ENCODE measurements at regions not wholly inside any gene's neighbourhood (a gene's known extent, or its start where the extent isn't known, plus 50 kb on each side); places are given as distances from the start of the nearest gene placed in this dataset.

- DNase-seq (ENCODE audit: low read depth, low spot score) (no peak), ATAC-seq (no peak), FAIRE-seq (peak; percentile 7)
- intact Hi-C loops (cut with micrococcal nuclease; ENCODE audit: unreplicated experiment) (no loop called here), in situ Hi-C loops (cut with MboI) (no loop called here)
- H3K4me2 ChIP-seq (ENCODE audit: control insufficient read depth, insufficient read depth), result no peak overlapping the region
- no peak overlapping the region for H2AFZ ChIP-seq (ENCODE audit: control insufficient read depth, low read depth, low read length)
- ChIA-PET CTCF (no interaction called here), SMC1A (ENCODE audit: uncharacterized antibody, unreplicated experiment) (interaction anchor here (0.9 kb wide), 1 partner anchor 10 kb away, joined by 3 read pairs; no protein-coding TSS in a partner anchor), RAD21 (ENCODE audit: unreplicated experiment) (interaction anchor here (1.3 kb wide), 1 partner anchor 103 kb away, joined by 3 read pairs; no protein-coding TSS in a partner anchor), POLR2A (interaction anchor here (0.9 kb wide), 1 partner anchor 10 kb away, joined by 3 read pairs; no protein-coding TSS in a partner anchor)
- H3K4me1 ChIP-seq (ENCODE audit: control insufficient read depth, insufficient read depth, low read length), result no peaks in the 10 kb centered on the region
- no peaks in the 10 kb centered on the region for H4K20me1 ChIP-seq (ENCODE audit: control insufficient read depth, insufficient read depth)
- no peaks in the 10 kb centered on the region for H3K36me3 ChIP-seq (ENCODE audit: control insufficient read depth in 2 of 2, insufficient read depth in 2 of 2, low read length in 1 of 2)
- H3K27me3 ChIP-seq (replicated peaks in 1 of 2; ENCODE audit: control insufficient read depth in 2 of 2, insufficient read depth in 2 of 2, low read length in 1 of 2), result no peaks in the 10 kb centered on the region
- no TSS peak for BruUV-seq (replicated peaks)
- H3K9ac ChIP-seq (ENCODE audit: control insufficient read depth, insufficient read depth, low read length), result no peak overlapping the region
- no peaks in the 10 kb centered on the region for H3K79me2 ChIP-seq (ENCODE audit: control insufficient read depth, insufficient read depth, low read length)
- no peaks in the 10 kb centered on the region; the same call in 2 of the 3 replicates for H3K9me3 ChIP-seq (replicated peaks; ENCODE audit: control insufficient read depth, insufficient read depth, low read length)
- H3K27ac ChIP-seq (ENCODE audit: control insufficient read depth, insufficient read depth), result no peak overlapping the region
- no peak for TF ChIP-seq NKRF (conservative IDR thresholded peaks at IDR 0.05)
- no peak for TF ChIP-seq POLR2AphosphoS2 (IDR thresholded peaks at IDR 0.05; ENCODE audit: low read depth, low read length)
- TF ChIP-seq, protein P1, sequence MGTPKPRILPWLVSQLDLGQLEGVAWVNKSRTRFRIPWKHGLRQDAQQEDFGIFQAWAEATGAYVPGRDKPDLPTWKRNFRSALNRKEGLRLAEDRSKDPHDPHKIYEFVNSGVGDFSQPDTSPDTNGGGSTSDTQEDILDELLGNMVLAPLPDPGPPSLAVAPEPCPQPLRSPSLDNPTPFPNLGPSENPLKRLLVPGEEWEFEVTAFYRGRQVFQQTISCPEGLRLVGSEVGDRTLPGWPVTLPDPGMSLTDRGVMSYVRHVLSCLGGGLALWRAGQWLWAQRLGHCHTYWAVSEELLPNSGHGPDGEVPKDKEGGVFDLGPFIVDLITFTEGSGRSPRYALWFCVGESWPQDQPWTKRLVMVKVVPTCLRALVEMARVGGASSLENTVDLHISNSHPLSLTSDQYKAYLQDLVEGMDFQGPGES (IDR thresholded peaks at IDR 0.05), result no peak
- no peak for TF ChIP-seq ZNF217 (IDR thresholded peaks at IDR 0.05)
- no peak for TF ChIP-seq ZNF622 (IDR thresholded peaks at IDR 0.05)
- no peak for TF ChIP-seq SUPT20H (IDR thresholded peaks at IDR 0.05; ENCODE audit: borderline replicate concordance, control insufficient read depth, low read depth, low read length)
- TF ChIP-seq POLR2AphosphoS5 (IDR thresholded peaks at IDR 0.05; ENCODE audit: low read length), result no peak
- TF ChIP-seq, protein P2, sequence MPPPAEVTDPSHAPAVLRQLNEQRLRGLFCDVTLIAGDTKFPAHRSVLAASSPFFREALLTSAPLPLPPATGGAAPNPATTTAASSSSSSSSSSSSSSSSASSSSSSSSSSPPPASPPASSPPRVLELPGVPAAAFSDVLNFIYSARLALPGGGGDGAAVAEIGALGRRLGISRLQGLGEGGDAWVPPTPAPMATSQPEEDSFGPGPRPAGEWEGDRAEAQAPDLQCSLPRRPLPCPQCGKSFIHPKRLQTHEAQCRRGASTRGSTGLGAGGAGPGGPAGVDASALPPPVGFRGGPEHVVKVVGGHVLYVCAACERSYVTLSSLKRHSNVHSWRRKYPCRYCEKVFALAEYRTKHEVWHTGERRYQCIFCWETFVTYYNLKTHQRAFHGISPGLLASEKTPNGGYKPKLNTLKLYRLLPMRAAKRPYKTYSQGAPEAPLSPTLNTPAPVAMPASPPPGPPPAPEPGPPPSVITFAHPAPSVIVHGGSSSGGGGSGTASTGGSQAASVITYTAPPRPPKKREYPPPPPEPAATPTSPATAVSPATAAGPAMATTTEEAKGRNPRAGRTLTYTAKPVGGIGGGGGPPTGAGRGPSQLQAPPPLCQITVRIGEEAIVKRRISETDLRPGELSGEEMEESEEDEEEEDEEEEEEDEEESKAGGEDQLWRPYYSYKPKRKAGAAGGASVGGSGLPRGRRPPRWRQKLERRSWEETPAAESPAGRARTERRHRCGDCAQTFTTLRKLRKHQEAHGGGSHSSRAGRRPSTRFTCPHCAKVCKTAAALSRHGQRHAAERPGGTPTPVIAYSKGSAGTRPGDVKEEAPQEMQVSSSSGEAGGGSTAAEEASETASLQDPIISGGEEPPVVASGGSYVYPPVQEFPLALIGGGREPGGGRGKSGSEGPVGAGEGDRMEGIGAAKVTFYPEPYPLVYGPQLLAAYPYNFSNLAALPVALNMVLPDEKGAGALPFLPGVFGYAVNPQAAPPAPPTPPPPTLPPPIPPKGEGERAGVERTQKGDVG (CRISPR knock-in tag; IDR thresholded peaks at IDR 0.05), result no peak
- no peak overlapping the region for H3K4me3 ChIP-seq
Observed at GRCh38 chr1:221138516-221138915, 259.3 kb downstream of the HLX start.
